NCI-H1436 (cell line): ENCODE measurements at regions not wholly inside any gene's neighbourhood (a gene's known extent, or its start where the extent isn't known, plus 50 kb on each side); places are given as distances from the start of the nearest gene placed in this dataset.
"Not testable (repeated sequence)": the region's sequence is repeated elsewhere in the genome, so short reads cannot be mapped to it uniquely, and the experiment has no call there.

Source experiments
- DNase-seq: peaks from one replicate; lab custom pipeline; 2025; lab: John Stamatoyannopoulos, UW

- DNase-seq: not testable (repeated sequence)
Measured at GRCh38 chr7:106713452-106713851, 52.5 kb upstream of the CCDC71L start.

DNA sequence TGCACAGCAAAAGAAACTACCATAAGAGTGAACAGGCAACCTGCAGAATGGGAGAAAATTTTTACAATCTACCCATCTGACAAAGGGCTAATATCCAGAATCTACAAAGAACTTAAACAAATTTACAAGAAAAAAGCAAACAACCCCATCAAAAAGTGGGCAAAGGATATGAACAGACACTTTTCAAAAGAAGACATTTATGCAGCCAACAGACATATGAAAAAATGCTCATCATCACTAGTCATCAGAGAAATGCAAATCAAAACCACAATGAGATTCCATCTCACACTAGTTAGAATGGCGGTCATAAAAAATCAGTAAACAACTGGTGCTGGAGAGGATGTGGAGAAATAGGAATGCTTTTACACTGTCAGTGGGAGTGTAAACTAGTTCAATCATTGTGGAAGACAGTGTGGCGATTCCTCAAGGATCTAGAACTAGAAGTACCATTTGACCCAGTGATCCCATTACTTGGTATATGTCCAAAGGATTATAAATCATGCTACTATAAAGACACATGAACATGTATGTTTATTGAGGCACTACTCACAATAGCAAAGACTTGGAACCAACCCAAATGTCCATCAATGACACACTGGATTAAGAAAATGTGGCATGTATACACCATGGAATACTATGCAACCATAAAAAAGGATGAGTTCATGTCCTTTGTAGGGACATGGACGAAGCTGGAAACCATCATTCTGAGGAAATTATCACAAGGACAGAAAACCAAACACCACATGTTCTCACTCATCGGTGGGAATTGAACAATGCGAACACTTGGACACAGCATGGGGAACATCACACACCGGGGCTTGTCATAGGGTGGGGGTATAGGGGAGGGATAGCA, 53.9 kb upstream of the CCDC71L start:
- not testable (repeated sequence) for DNase-seq

- no peak for DNase-seq
Measured at GRCh38 chr7:106715730-106716129, 54.8 kb upstream of the CCDC71L start.

GRCh38 chr7:106717254-106717954, 56.4 kb upstream of the CCDC71L start:
- no peak for DNase-seq

DNA sequence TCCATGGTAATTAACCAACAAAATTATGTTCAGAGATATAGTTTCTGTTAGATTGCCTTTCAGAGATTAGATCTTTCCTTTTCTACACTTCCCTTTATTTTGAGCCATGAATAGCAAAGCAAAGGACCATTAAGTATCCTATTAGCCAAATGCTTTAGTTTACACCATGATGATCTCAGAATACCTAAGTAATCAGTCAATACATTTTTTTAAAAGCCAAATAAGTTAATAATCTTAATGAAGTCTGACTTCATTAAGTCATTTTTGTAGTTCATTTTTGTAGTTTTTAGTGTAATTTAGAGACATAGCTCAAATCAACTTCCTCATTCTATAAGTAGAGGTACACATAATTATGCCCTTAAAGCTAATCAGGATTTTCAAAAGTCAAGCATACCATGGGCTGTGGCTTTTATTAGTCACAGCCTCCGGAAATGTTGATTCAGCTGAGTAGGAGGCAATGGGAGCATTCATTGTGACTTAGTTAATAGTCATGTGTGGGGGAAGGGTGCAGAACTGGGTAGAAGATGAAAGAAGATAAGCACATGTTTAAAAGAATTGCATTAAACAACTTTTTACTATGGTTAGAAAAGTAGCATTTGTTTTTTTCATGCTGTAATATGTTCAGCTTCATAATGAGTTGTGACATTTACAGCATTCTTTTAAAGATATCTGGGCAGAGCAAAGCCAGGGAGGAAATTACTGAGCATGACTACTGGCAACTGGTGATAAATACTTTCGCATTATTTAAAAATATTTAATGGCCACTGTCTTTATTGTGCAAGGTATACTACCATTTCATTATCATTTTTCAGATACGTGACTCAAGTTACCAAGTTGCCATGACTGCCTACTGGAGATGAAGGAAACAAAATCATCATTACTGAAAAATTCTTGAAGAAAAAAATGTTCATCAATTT, 57.3 kb upstream of the CCDC71L start:
- no peak for DNase-seq

DNA sequence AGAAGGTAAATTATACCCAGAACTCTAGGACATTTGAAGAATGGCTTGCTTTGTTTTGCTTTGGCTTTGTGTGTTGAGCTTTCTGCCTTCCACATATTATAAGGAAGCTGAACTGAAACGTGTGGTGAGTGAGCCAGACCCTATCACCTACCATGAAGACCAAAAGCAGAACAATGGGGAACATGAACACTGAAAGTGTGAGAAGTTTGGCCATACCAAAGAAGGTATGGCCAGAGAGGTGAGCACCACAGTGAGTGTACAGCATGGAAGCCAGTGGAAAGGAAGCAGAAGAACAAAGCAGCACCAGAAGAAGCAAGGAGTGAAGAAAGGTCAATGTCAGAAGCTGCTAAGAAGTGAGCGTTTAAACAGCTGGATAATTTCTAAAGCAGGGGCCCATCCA, 59.7 kb upstream of the CCDC71L start:
- DNase-seq: no peak

- no peak for DNase-seq
Measured at GRCh38 chr7:106721816-106722785, 61.1 kb upstream of the CCDC71L start.

DNA sequence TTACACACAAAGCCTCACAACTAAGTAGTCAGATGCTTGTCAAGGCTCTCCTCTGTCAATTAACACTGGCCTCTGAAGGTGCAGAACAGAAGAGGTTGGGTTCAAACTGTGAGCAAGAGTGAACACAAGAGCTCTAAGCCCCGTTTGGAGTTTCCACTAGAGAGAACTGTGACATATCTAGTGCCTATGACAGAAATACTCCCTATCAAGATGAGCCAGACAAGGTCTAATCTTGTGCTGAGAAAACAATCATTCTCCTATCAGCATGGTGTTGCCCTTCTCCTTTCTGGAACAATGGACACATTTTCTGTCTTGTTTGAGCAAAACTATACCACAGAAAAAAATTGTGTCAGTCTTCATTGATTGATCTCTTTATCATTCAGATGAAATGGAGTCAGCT, 62.4 kb upstream of the CCDC71L start:
- no peak for DNase-seq

DNA sequence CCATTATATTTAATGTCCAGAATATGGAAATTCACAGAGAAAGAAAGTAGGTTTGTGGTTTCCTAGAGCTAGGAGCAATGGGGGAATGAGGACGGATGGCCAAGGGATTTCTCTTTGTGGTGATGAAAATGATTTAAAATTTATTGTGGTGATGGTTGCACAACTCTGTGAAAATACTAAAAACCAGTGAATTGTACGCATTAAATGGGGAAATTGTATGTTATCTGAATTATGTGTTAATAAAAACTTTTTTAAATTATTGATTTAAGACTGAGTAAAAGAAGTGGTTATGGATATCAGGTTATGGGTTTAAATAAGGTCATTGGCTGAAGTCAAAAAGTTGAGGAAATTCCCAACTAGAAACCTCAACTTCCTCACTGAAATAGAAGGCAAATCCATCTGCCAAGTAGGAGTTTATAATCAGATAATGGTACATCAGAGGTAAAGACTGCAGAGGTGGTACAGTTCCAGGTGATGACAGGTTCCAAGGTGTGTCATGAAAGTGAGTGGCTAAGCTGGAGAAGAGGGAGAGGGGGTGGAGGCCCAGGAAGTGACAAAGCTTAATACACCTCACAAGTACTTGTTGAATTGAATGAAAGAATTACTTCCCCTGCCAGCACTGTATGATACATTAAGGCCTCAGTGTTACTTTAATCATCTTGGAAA, 68.9 kb upstream of the CCDC71L start:
- no peak for DNase-seq

- no peak for DNase-seq
Measured at GRCh38 chr7:106731187-106731586, 70.2 kb upstream of the CCDC71L start.

- no peak for DNase-seq
Measured at GRCh38 chr7:106731646-106732444, 70.9 kb upstream of the CCDC71L start.

DNA sequence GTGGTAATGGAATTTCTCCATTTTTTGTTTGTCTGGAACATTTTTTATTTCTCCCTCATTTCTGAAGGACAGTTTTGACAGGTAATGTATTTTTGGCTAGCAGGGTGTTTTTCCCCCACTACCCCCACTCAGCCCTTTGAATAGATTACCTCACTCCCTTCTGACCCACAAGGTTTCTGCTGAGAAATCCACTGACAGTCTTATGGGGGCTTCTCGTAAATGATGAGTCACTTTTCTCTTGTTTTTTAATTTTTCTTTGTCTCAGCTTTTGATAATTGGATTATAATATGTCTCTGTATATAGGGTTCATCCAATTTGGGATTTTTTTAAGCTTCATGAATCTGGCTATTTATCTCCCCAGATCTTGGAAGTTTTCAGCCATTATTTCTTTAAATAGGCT, 74.7 kb upstream of the CCDC71L start:
- no peak for DNase-seq

- no peak for DNase-seq
Measured at GRCh38 chr7:106736123-106736507, 75.2 kb upstream of the CCDC71L start.

DNA sequence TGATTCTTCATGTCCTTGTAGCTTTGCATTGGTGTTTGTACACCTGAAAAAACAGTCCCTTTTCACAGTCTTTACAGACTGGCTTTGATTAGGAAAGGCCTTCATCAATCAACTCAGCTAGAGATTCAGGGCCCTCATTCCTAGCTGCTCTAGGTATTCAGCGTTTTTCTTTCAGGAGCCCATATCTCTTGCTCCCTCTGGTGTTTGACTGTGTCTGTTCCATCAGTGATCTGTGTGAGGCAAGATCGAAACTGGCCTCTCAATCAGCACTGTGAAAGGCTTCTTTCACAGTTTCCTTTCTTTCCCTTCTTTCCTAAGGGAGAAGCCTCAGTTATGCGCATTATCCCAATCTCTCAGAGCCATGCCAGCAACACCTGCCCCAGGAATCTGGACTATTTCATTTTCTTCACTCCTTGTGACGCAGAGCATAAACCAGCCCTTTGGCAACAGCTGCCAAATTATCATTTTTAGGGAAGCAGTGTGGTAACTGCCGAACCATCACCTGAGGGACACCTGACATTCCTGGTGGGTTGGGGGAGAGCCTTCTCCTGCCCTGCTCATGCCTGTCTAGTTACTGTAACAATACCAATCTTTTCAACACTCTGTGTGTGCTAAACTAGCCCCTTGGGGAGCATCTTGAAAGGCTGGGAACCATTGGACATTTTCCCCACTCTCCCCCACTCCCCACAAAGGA, 75.7 kb upstream of the CCDC71L start:
- DNase-seq: peak; percentile 7

GRCh38 chr7:106737202-106737562, 76.2 kb upstream of the CCDC71L start:
- DNase-seq: no peak

- no peak for DNase-seq
Measured at GRCh38 chr7:106740806-106741205, 79.8 kb upstream of the CCDC71L start.

DNA sequence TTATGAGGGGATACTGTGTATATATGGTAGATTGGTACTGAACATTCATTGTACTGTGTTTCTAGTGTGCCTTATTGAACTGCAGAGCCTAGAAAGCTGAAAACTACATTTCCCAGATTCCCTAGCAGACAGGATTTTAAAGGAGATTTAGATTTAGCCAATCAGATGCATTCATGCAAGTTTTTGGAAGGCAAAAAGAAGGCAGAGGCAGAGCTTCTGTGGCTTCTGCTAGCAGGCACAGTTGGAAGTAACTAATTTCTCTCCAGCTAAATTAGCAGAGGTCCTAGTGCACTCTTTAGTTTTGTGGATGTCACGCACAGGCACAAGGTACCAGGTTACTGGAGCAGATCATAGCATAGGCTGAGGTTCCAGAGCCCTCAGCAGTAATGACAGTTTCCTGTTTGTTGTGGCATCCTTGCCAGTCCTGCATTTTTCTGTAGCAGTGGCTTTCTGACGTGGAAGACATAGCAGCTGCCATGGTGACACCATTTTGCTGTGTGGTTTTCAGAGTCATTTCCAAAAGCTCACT, 83.7 kb upstream of the CCDC71L start:
- no peak for DNase-seq

DNA sequence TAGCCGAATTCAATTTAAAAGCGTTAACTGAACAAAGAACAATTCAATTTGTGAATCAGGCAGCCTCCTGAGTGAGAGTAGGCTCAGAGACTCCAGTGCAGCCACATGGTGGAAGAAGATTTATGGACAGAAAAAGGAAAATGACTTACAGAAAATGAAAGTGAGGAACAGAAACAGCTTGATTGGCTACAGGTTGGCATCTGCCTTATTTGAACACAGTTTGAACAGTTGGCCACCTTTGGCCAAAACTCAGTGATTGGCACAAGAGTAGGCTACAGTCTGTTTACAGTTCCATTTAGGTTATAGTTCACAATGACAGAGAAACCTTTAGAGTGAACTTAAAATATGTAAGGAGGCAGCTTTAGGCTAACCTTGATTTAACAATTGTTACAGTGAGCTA, 86.3 kb upstream of the CCDC71L start:
- DNase-seq: not testable (repeated sequence)

- no peak for DNase-seq
Measured at GRCh38 chr7:106747804-106748203, 86.8 kb upstream of the CCDC71L start.
